Upper lobe of left lung (tissue), 6 donors: ENCODE measurements at regions not wholly inside any gene's neighbourhood (a gene's known extent, or its start where the extent isn't known, plus 50 kb on each side); places are given as distances from the start of the nearest gene placed in this dataset.

Source experiments
- ATAC-seq, 2 donors: fragments of 200-7000 bp; cut with Tn5 transposase; one replicate each; pipeline ENCODE4 v1.9.1; 2022; ENCODE audit warnings: mild to moderate bottlenecking in 2 of 2, moderate library complexity in 2 of 2; ENCODE audit not compliant: low FRiP score in 2 of 2
- DNase-seq, 2 donors: peaks; one replicate each; pipeline ENCODE4 v3.0.0-alpha.2; 2019 to 2020
- H3K27ac ChIP-seq, 4 donors: fragments of 200-600 bp; sonication (generic); one replicate each; pipeline ENCODE4 v1.5.1; 2016 to 2019
- H3K27me3 ChIP-seq, 4 donors: fragments of 200-600 bp; sonication (generic); one replicate each; pipeline ENCODE4 v1.5.1; 2017 to 2019
- H3K36me3 ChIP-seq, 4 donors: fragments of 200-600 bp; sonication (generic); one replicate each; pipeline ENCODE4 v1.5.1; 2016 to 2019
- H3K4me1 ChIP-seq, 4 donors: fragments of 200-600 bp; sonication (generic); one replicate each; pipeline ENCODE4 v1.5.1; 2018 to 2019
- H3K4me3 ChIP-seq, 4 donors: fragments of 200-600 bp; sonication (generic); one replicate each; pipeline ENCODE4 v1.5.1; 2017 to 2019; ENCODE audit warnings: mild to moderate bottlenecking in 2 of 4, moderate library complexity in 1 of 4
- H3K9me3 ChIP-seq, 4 donors: fragments of 200-600 bp; sonication (generic); one replicate each; pipeline ENCODE4 v1.5.1; 2018 to 2019
- EP300 ChIP-seq, 4 donors: sonication (generic); formaldehyde crosslinking; IDR thresholded peaks; one replicate each; pipeline ENCODE4 v1.5.1; 2017; ENCODE audit warnings: antibody characterized with exemption in 4 of 4, control low read depth in 2 of 4
- POLR2A ChIP-seq, 4 donors: fragments of 450-650 bp; IDR thresholded peaks; one replicate each; pipeline ENCODE4 v1.5.1; 2016 to 2017; ENCODE audit warnings: antibody characterized with exemption in 4 of 4, mild to moderate bottlenecking in 2 of 4
- POLR2AphosphoS5 ChIP-seq, 2 donors: sonication (generic); formaldehyde crosslinking; IDR thresholded peaks; one replicate each; pipeline ENCODE4 v1.5.1; 2017; ENCODE audit warnings: antibody characterized with exemption in 2 of 2
- WGBS, 2 donors: methylation state at CpG; one replicate each; pipeline ENCODE4 v1.1.5; 2017 to 2018; 5-methylcytosine and 5-hydroxymethylcytosine counted together
- TF ChIP-seq, protein P1 (sequence below), 6 experiments: fragments of 450-650 bp in 4 of 6; fragments of 200-600 bp in 2 of 6; sonication (generic) in 2 of 6; IDR thresholded peaks; one replicate each; pipeline ENCODE4 v1.5.1; 2016 to 2019; ENCODE audit warnings: antibody characterized with exemption in 6 of 6
- donor health status: DM: no; HTN: no; CAD: no; lungs with moderate emphysema.
- donor health status: DM: no; HTN: yes; CAD: no; lungs with severe emphysema.

DNA sequence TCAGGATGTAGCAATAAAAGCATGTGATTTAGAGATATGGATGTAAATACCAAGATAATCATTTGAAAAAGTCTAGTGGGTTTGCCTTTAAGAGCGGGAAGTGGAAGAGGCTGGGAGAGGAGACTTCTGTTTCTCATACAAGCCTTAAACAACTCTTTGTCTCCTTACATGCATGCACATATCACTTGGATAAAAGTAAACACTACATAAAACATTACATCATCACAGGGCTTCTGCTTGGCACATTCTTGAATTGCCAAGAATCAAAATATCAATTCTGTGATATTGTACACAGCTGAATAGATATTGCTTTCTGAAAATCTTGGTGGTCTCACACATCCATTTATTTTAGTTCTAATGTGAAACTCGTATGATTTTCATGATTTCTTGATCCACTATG lies 57.6 kb downstream of the FOXD1 start:
- no peaks in the 10 kb centered on the region for H3K4me1 ChIP-seq
- no peaks in the 10 kb centered on the region for H3K27me3 ChIP-seq
- no peaks in the 10 kb centered on the region for H3K36me3 ChIP-seq
- ATAC-seq (no peak), DNase-seq (no peak)
- no peak overlapping the region for H3K4me3 ChIP-seq
- no peak overlapping the region for H3K27ac ChIP-seq
- TF ChIP-seq, protein P1, sequence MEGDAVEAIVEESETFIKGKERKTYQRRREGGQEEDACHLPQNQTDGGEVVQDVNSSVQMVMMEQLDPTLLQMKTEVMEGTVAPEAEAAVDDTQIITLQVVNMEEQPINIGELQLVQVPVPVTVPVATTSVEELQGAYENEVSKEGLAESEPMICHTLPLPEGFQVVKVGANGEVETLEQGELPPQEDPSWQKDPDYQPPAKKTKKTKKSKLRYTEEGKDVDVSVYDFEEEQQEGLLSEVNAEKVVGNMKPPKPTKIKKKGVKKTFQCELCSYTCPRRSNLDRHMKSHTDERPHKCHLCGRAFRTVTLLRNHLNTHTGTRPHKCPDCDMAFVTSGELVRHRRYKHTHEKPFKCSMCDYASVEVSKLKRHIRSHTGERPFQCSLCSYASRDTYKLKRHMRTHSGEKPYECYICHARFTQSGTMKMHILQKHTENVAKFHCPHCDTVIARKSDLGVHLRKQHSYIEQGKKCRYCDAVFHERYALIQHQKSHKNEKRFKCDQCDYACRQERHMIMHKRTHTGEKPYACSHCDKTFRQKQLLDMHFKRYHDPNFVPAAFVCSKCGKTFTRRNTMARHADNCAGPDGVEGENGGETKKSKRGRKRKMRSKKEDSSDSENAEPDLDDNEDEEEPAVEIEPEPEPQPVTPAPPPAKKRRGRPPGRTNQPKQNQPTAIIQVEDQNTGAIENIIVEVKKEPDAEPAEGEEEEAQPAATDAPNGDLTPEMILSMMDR (IDR thresholded peaks at IDR 0.05) = no peak
- TF ChIP-seq POLR2A (IDR thresholded peaks at IDR 0.05) = no peak
- no peak for TF ChIP-seq POLR2AphosphoS5 (IDR thresholded peaks at IDR 0.05)
- no peak for TF ChIP-seq EP300 (IDR thresholded peaks at IDR 0.05)
- no peaks in the 10 kb centered on the region for H3K9me3 ChIP-seq
- 54 to 65% methylated on average over 2 of the region's 2 CpGs for WGBS, 2 donors

DNA sequence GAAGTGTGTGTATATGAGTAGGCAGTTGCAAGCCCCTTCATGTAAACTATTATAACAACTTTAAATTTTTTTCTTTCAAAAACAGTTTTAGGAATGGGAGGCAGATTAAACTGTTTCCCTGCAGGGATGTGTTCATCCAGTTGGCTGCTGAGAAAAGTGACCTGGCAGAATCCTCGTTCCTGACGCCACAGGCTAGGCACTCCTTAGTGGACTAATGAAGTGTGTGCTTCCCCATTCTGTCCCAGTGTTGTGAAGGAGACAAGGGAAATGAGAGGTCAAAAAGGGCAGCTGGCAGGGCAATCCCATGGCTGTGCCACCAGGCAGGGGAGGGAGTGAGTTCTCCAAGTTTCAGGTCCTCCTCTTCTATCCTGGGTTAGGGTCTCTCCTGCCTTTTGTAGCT lies 59.8 kb downstream of the FOXD1 start:
- TF ChIP-seq POLR2A (IDR thresholded peaks at IDR 0.05) = no peak
- no peak for TF ChIP-seq POLR2AphosphoS5 (IDR thresholded peaks at IDR 0.05)
- TF ChIP-seq, protein P1 (IDR thresholded peaks at IDR 0.05) = no peak
- no peak for TF ChIP-seq EP300 (IDR thresholded peaks at IDR 0.05)

DNA sequence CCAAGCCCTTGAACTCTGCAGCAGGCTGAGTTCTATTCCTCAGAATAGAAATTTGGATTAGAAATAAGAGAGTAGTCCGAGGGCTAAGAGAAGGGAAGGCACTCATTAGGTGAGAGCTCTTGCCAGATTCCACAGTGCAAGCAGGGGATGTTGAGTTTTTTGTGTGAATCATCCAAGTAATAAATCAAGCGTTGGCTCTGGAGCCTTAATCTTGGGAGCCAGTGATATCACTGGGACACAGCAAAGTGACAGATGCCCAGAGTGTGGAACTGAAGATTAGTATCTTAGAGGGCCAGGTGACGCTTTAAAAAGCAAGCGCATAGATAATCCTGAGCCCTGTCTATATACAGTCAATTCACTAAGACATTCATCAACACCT lies 60.3 kb downstream of the FOXD1 start:
- TF ChIP-seq, protein P1 (IDR thresholded peaks at IDR 0.05) = no peak
- TF ChIP-seq POLR2A (IDR thresholded peaks at IDR 0.05) (no peak), EP300 (IDR thresholded peaks at IDR 0.05) (no peak), POLR2AphosphoS5 (IDR thresholded peaks at IDR 0.05) (no peak)
- WGBS, 2 donors = 81 to 85% methylated on average over 4 of the region's 4 CpGs
- Histone ChIP-seq H3K27me3 (peaks cover 0 to 1% (median 0%) of the 10 kb centered on the region in 4 donors), H3K36me3 (no peaks in the 10 kb centered on the region), H3K4me1 (no peaks in the 10 kb centered on the region), H3K9me3 (peaks cover 17 to 22% (median 18%) of the 10 kb centered on the region in 4 donors), H3K4me3 (no peak overlapping the region), H3K27ac (no peak overlapping the region)
- ATAC-seq (no peak), DNase-seq (no peak)

More for the DNA sequence above, 59.8 kb downstream of the FOXD1 start:
- peaks cover 17 to 20% (median 17%) of the 10 kb centered on the region in 4 donors for H3K9me3 ChIP-seq
- no peaks in the 10 kb centered on the region for H3K27me3 ChIP-seq
- no peak overlapping the region for H3K4me3 ChIP-seq
- DNase-seq (no peak), ATAC-seq (no peak)
- H3K36me3 ChIP-seq = no peaks in the 10 kb centered on the region
- no peaks in the 10 kb centered on the region for H3K4me1 ChIP-seq
- 66 to 75% methylated on average over 2 of the region's 2 CpGs for WGBS, 2 donors
- no peak overlapping the region for H3K27ac ChIP-seq

DNA sequence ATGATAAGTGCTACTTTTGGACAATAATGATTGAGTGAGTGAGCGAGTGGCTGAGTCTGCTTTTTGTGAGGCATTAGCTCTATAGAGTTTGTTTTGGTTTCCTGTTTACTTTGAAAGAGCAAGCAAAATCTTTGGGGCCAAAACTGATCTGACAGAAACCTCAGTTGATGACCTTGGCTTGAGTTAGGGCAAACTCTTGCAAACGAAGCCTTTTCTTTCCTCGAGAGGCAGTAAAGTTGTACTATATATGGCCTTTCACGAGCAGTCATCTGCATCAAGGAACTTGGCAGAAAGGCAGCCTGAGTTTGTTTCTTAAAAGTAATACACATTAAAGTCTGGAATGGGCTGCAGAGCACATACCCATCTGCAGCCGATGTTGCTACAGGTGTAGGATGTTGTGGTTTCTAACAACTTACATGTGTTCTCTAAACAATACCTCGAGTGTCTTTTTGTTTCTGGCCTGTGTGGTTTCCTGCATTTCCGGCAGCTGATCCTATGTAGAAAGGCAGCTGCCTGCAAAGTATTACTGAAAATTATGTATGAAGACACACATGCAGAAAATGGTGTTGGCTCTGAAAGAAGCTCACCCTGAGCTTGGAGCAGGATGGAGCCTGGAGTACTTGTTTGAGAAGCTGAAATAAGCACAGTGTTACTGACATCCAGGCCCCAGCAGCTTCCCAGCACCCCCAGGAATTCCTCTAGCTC lies 60.8 kb downstream of the FOXD1 start:
- H3K36me3 ChIP-seq = no peaks in the 10 kb centered on the region
- H3K27me3 ChIP-seq = peaks cover 0 to 6% (median 2%) of the 10 kb centered on the region in 4 donors
- H3K27ac ChIP-seq = no peak overlapping the region
- no peak overlapping the region for H3K4me3 ChIP-seq
- 21 to 32% methylated on average over 7 of the region's 7 CpGs for WGBS, 2 donors
- DNase-seq = no peak
- TF ChIP-seq POLR2AphosphoS5 (IDR thresholded peaks at IDR 0.05) (no peak), POLR2A (IDR thresholded peaks at IDR 0.05) (no peak)
- H3K9me3 ChIP-seq = peaks cover 17 to 22% (median 18%) of the 10 kb centered on the region in 4 donors
- ATAC-seq = no peak
- H3K4me1 ChIP-seq = no peaks in the 10 kb centered on the region

DNA sequence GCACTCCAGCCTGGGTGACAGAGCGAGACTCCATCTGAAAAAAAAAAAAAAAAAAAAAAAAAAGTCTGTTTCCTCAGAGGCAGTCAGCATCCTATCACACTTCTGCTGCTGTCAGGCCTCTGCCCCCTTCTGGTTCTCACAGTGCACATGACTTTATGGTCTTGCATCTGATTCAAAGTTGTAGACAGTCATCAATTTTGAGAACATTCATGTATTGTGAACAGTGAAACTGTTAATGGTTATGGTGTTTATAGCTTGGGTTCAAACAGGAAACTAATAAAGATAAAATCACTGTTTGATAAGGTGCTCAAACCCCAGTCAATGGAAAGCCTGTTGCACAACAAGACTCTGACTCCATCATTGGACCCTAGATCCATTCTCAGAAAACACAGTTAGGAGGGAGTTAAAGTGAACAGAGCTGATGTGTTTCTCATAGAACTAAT lies 61.4 kb downstream of the FOXD1 start:
- 55 to 91% methylated on average over 1 of the region's 1 CpG for WGBS, 2 donors
- ATAC-seq (no peak), DNase-seq (no peak)
- Histone ChIP-seq H3K4me3 (no peak overlapping the region), H3K4me1 (peaks cover 3% of the 10 kb centered on the region in 4 donors), H3K9me3 (peaks cover 17 to 22% (median 18%) of the 10 kb centered on the region in 4 donors), H3K27me3 (peaks cover 0 to 12% (median 7%) of the 10 kb centered on the region in 4 donors), H3K36me3 (no peaks in the 10 kb centered on the region), H3K27ac (no peak overlapping the region)
- TF ChIP-seq, protein P1 (IDR thresholded peaks at IDR 0.05) = no peak
- TF ChIP-seq POLR2A (IDR thresholded peaks at IDR 0.05) (no peak), EP300 (IDR thresholded peaks at IDR 0.05) (no peak), POLR2AphosphoS5 (IDR thresholded peaks at IDR 0.05) (no peak)
